ENCODE measurements at regions not wholly inside any gene's neighbourhood (a gene's known extent, or its start where the extent isn't known, plus 50 kb on each side); places are given as distances from the start of the nearest gene placed in this dataset.

DNA sequence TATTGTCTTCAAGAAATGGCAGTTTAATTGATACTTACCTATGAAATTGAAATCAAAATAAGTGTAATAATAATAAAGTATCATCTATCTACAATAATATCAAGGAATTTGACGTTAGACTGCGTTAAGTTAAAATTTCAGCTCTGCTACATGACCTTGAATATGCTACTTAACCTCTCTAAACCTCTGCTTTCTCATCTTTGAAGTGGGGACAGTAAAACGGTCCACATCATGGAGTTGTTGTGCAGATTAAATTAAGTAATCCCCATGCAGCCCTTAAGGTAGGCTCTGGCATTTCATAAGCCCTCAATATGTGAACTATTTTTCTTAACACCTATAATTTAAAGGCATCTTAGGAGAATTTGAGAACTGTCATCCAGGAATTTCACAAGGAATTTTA is 252.4 kb upstream of the PHF14 start:
- no peak overlapping the region for H3K4me3 ChIP-seq (ENCODE audit: control insufficient read depth, low read depth, low read length)
- TF ChIP-seq, protein P1, sequence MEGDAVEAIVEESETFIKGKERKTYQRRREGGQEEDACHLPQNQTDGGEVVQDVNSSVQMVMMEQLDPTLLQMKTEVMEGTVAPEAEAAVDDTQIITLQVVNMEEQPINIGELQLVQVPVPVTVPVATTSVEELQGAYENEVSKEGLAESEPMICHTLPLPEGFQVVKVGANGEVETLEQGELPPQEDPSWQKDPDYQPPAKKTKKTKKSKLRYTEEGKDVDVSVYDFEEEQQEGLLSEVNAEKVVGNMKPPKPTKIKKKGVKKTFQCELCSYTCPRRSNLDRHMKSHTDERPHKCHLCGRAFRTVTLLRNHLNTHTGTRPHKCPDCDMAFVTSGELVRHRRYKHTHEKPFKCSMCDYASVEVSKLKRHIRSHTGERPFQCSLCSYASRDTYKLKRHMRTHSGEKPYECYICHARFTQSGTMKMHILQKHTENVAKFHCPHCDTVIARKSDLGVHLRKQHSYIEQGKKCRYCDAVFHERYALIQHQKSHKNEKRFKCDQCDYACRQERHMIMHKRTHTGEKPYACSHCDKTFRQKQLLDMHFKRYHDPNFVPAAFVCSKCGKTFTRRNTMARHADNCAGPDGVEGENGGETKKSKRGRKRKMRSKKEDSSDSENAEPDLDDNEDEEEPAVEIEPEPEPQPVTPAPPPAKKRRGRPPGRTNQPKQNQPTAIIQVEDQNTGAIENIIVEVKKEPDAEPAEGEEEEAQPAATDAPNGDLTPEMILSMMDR (IDR thresholded peaks at IDR 0.05; ENCODE audit: control insufficient read depth, insufficient read depth, low read depth, low read length, missing control alignments): no peak
- DNase-seq (ENCODE audit: low read depth): no peak

DNA sequence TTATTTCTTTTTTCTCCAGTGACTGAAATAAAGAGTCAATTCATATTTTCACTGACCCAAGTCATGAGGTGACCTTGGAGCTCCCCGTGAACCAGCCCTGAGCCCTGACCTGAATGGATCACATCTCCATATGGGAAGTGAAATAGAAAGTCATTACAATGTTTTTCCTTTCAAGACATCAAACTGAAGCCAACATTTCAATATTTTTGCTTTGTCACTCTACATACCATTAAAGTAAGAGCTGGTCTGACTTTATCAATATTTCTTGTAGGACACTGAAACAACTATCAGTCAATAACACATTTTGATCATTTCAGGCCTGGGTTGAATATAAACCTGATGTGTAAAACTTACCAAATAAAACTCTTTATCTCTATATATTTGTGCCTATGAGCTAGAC is 249.8 kb upstream of the PHF14 start:
- DNase-seq (ENCODE audit: low read depth): no peak
- TF ChIP-seq, protein P1 (IDR thresholded peaks at IDR 0.05; ENCODE audit: control insufficient read depth, insufficient read depth, low read depth, low read length, missing control alignments): no peak
- H3K4me3 ChIP-seq (ENCODE audit: control insufficient read depth, low read depth, low read length): no peak overlapping the region

DNA sequence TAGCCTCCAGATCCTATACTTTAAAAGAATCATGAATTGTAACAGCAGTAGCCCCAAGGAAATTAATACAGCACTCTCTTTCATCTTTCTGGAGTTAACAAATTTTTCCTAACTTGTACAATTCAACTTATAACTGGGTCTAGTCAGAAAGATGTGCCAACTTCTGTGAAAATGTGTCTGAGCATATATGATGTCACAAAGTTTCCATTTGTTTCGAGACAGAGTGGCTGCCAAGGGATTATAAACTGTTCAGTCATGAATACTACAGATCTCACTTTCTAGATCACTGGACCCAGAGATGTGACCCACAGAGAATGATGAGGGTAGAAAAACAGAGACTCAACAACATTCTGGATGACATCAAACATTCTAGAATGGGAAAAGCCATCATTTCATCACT is 249.2 kb upstream of the PHF14 start:
- TF ChIP-seq, protein P1 (IDR thresholded peaks at IDR 0.05; ENCODE audit: control insufficient read depth, insufficient read depth, low read depth, low read length, missing control alignments): no peak
- no peak overlapping the region for H3K4me3 ChIP-seq (ENCODE audit: control insufficient read depth, low read depth, low read length)
- DNase-seq (ENCODE audit: low read depth): no peak

DNA sequence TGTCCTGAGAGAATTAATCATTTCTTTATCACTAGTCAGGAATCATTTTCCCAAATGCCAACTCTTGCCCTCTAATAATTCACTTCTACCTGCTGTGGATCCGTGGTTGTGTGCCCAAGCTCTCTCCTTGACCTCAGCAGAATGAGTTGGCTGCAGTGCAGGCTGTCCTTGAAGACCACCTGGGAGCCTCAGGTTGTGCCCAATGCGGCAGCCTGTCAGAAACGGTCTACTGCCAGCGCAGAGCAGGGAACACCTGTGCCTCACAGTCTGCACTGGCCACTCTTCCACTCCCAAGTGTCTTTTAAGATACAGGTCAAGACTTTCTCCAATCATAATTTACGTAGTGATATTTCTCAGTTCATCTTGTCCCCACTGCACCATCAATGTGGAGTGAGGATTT is 246.0 kb upstream of the PHF14 start:
- no peak overlapping the region for H3K4me3 ChIP-seq (ENCODE audit: control insufficient read depth, low read depth, low read length)
- TF ChIP-seq, protein P1 (IDR thresholded peaks at IDR 0.05; ENCODE audit: control insufficient read depth, insufficient read depth, low read depth, low read length, missing control alignments): no peak
- DNase-seq (ENCODE audit: low read depth): no peak

DNA sequence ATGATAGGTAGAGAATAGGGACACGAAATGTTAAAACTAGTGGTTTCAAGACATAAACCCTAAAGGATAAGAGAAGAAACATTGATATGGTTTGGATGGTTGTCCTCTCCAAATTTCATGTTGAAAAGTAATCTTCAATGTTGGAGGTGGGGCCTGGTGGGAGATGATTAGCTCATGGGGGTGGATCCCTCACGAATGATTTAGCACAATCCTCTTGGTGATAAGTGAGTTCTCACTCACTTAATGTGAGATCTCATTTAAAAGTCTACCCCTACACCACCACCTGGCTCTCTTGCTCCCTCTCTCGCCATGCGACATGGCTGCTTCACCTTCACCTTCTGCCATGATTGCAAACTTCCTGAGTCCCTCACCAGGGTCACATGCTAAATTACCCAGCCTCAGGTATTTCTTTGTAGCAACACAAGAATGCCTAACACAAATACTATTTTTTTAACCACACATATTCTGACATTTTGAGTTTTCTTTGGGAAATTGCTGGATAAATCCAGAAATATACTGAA is 242.4 kb upstream of the PHF14 start:
- TF ChIP-seq, protein P1 (IDR thresholded peaks at IDR 0.05; ENCODE audit: control insufficient read depth, insufficient read depth, low read depth, low read length, missing control alignments): no peak
- no peak overlapping the region for H3K4me3 ChIP-seq (ENCODE audit: control insufficient read depth, low read depth, low read length)
- DNase-seq (ENCODE audit: low read depth): no peak

- no peak for DNase-seq (ENCODE audit: low read depth)
- TF ChIP-seq, protein P1 (IDR thresholded peaks at IDR 0.05; ENCODE audit: control insufficient read depth, insufficient read depth, low read depth, low read length, missing control alignments): no peak
- no peak overlapping the region for H3K4me3 ChIP-seq (ENCODE audit: control insufficient read depth, low read depth, low read length)
These were observed 239.9 kb upstream of the PHF14 start for GRCh38 chr7:10733747-10734146.

DNA sequence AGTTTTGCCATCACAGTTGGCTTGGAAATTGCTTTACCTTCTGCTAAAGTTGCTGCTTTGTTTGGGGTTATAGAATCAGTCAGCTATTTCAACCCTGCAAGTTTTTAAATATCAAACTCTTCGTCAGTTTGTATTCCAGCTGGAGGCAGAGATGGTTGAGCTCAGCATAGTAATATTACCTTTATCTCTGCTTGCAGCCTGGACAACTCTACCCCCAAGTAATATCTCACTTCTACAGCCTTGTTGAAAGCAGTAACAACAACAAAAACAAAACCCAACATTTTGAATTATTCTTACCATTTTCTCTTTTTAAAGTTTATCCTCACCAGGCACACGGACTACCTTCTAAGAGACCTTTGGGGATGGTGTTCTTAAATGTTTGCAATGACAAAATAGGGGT is 239.1 kb upstream of the PHF14 start:
- no peak overlapping the region for H3K4me3 ChIP-seq (ENCODE audit: control insufficient read depth, low read depth, low read length)
- no peak for DNase-seq (ENCODE audit: low read depth)
- TF ChIP-seq, protein P1 (IDR thresholded peaks at IDR 0.05; ENCODE audit: control insufficient read depth, insufficient read depth, low read depth, low read length, missing control alignments): no peak

Measured in AG09309 (cell line).